ENCODE measurements at regions not wholly inside any gene's neighbourhood (a gene's known extent, or its start where the extent isn't known, plus 50 kb on each side); places are given as distances from the start of the nearest gene placed in this dataset.

DNA sequence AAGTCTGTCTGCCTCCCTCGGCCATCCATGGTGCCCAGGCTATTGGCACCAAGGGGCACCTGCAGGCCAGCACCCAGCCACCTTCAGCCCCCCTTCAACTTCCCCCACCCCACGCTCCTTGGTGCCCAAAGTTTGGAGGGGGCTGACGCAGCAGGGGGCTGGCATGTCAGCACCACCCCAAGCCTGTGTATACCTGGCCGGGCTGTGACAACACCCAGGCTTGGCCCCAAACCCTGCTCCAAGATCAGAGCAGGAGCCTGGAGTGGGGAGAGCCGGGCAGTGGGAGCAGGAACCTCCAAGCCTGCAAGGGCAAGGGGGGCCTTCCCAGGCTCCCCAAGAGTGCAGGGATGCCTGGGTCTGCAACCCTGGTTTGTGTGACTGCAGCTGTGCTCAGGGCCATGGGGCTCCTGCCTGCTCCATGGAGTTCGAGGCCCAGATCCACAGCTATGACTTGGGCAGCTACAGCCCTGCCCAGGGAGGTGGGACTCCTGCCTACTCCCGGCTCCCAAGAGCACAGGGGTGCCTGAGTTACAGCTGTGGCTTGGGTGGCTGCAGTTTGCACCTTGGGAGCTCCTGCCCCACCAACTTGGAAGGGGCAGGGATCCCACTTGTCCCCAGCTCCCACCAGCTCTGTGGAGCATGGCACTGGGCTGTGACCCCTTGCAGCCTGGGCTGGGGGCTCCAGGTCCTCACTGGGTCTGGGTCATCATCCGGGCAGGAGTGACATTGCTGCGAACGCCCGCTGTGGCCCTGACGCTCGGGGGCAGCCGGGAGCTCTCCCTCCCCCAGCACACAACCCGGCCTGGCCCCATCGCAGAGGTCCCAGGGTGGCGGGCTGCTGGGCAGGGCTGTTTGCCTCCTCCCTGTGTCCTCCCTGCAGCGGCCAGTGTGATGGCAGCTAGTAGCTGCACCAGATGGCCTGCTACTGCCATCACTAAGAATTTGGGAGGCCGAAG lies 175.5 kb upstream of the SDK2 start:
- no peak for DNase-seq

DNA sequence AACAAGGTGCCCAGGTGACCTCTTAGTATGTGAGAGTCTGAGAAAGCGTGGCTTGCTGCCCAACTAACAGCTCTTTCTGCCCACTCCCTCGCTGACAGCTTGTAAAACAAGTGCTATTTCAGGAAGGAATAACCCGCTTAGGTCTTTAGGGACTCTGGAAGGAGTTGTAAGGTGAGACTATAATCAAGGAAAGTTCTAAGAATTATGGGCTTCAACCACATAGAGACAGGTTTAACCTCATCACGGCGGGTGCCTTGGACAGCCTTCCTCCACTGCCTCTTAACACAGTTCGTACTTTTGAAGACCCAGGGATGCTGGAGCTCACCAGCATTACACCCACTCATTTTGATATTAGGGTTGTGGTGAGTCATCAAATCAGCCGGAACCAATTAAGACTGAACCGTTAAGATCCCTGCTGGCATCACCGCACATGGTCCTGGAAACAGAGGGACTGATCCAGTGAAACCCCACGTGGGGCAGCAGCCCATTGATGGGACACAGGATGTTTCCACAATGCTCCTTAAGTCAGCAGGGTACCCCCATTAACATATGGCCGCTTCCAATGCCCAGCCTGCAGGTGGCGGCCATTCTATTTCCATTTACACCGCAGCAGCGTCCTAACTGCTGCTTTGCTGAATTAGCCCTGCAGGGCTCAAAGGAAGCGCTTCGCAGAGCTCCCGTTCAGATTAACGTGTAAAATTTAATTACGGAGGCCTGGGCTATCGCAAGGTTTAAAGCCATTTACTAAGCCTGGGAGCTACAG lies 176.6 kb upstream of the SDK2 start:
- DNase-seq, result no peak

GRCh38 chr17:73821665-73822064 lies 177.4 kb upstream of the SDK2 start:
- DNase-seq, result no peak

GRCh38 chr17:73822371-73822770 lies 178.1 kb upstream of the SDK2 start:
- DNase-seq, result no peak

- no peak for DNase-seq
Measured at GRCh38 chr17:73823684-73824083, 179.4 kb upstream of the SDK2 start.

DNA sequence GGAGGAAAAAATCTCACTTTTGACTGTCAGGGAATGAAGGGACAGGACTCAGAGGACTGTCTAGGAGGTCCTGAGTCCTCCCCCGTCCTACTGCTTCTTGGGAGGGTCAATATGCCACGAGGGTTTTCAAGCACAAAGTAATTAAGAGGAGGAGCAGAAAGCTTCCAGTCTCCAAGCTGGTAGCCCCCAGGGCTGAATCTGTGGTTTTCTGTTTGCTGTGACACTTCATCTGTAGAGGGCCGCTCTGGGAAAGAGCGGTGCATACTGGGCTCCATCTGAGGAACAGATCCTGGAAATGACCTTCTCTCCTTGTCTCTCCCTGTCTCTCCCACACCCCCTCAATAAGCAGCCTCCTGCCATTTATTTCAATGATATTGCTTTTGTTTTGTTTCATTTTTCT lies 180.1 kb upstream of the SDK2 start:
- DNase-seq, result no peak

- no peak for DNase-seq
Measured at GRCh38 chr17:73826181-73826871, 182.1 kb upstream of the SDK2 start.

DNA sequence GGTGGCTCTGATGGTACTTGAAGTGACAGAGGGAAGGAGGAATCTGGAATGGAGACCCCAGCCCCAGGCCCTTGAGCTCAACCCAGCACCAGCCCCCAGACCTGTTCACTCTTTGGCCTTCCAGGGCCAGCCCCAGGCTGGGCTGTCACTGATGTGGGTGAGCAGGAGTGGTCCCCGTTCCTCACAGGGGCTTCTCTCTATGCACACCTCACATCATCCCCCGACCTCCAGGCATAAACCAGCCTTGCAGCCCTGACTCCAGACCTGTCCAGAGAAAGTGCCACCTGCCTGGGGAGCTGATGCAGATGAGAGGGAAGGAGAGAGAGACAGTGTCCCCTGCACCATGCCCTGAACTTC lies 182.6 kb upstream of the SDK2 start:
- no peak for DNase-seq

DNA sequence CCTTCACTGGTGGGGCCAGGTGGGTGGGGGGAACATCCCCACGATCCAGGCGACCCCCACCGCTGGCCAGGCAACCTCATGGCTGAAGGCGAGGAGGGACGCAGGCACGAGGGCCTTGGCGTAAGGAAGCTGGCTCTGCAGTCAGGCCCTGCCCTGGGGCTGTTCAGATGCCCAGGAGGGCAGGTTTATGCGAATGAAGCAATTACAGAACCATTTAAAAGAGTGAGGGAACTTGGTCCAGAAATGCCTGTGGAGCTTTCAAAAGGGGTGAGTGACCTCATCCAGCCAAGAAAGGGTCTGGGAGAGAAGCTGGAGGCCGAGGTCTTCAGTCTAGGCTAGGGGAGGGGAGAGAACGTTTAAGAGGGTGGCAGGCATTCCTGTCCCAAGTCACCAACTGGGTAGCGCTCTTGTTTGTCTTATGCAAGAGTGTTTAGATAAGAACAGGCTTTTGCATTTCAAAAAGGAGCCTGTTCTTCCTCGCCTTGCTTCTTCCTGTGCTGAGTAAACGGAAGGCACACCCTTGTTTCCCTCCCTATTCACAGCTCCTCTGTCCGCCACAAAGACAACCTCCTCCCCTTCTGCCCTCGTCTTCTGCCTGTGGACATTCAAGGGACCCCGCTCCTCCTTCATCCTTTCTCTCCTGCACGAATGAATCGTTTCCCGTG lies 183.5 kb upstream of the SDK2 start:
- no peak for DNase-seq

GRCh38 chr17:73829676-73830280 lies 185.5 kb upstream of the SDK2 start:
- DNase-seq, result no peak

- no peak for DNase-seq
Measured at GRCh38 chr17:73831699-73832098, 187.5 kb upstream of the SDK2 start.

DNA sequence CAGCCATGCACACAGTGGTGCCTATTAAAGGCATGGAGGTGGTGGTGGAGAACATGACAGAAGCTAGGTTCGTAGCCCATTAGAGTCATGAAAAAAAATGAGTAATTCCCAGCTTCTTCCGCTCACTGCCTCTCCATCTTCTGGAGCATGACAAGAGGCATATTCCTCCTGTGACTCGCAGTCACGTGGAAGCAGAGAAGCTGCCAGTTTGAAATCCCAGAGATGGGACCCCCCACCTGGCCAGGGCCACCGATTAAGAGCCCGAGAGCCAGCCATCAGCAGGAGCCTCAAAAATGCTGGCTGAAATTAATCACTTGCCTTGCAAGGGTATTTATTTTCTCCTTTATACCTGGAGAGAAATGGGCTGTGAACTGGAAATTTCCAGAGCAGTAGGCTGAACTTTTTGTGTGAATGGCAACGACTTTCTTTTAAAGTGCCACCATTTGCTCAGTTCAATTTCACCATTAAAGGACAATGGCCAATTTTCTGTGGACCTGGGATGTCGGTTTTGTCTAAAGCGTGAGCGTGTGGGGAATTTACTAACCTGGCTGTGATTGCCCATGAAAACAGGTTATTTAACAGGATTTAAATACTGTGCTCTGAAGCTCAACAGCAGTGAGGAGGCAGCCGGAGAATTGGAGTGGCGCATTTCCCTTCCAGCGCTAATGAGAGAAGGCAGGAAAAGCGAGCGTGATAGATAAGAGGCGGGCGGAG lies 189.7 kb upstream of the SDK2 start:
- DNase-seq, result no peak

GRCh38 chr17:73834684-73835343 lies 190.6 kb upstream of the SDK2 start:
- no peak for DNase-seq

- no peak for DNase-seq
Measured at GRCh38 chr17:73835605-73836004, 191.4 kb upstream of the SDK2 start.

DNA sequence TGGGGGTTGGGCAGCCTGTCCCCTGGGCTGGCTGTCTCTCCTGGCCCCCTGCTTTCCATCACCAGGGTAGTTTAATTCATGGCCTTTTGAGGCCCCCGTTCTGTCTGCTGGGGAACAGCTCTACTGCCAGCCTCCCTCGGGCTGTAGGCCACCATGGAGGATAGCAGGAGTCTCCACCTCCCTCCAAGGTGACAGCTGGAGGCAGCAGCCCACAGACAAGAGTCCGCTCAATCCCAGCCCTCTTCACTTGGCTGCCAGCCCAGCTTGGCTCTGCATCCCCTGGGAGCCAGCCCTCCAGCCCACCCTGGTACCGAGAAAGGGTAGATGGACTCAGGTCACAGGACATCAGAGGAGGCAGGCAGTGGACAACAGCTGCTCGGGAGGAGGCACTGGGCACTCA lies 194.6 kb upstream of the SDK2 start:
- no peak for DNase-seq

DNA sequence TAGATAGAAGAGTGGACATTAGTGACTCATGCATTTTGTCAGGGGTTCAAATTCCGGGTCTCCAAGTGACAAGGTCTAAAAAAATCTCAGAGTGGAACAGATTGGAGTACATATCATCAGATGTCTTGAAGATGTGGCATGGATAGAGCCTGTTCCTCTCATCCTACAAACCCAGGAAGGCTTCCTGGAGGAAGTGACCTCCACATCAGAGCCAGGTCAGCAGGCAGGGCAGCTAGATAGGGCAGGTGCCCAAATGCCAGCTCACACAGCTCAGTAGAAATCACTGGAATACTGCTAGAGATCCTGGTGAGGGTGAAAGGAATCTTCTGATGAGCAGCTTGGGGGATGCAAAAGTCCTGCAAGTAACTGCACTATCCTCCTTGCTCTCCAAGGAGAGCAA lies 196.6 kb upstream of the SDK2 start:
- DNase-seq, result no peak

DNA sequence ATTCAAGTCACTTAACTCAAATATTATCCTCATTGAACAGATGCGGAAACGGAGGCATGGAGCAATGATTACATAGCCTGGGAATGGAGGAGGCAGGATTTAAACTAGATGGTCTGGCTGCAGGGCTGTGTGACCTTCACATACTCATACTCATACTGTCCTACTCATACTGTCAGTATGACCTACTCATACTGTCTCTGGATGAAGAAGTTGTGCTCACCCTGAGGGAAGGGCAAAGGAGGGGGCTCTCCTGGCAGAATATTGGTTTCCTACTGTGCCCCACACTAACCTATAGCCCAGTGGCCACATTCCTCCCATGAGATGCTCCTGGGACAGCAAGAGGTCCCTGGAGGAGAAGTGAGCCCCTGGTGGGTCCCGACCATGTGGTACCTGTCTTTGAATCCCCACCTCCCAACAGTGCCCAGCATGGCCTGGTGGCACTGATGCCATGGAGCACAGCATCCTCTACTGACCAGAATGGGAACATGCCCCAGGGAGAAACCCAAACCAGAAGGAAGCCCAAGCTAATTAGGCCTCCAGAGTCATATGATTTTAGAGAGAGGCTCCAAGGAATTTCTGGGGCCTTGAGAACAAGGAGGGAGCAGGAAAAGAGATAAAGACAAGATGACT lies 197.3 kb upstream of the SDK2 start:
- DNase-seq, result peak in 3 of 14 donors; percentile 1 to 12 (median 6)

- DNase-seq, result no peak
Measured at GRCh38 chr17:73847952-73848351, 203.7 kb upstream of the SDK2 start.

- no peak for DNase-seq
Measured at GRCh38 chr17:73850426-73850825, 206.2 kb upstream of the SDK2 start.

- no peak for DNase-seq
Measured at GRCh38 chr17:73851091-73851490, 206.8 kb upstream of the SDK2 start.

Data from C1 segment of cervical spinal cord (tissue), 14 donors.